ENCODE measurements at regions not wholly inside any gene's neighbourhood (a gene's known extent, or its start where the extent isn't known, plus 50 kb on each side); places are given as distances from the start of the nearest gene placed in this dataset.

DNA sequence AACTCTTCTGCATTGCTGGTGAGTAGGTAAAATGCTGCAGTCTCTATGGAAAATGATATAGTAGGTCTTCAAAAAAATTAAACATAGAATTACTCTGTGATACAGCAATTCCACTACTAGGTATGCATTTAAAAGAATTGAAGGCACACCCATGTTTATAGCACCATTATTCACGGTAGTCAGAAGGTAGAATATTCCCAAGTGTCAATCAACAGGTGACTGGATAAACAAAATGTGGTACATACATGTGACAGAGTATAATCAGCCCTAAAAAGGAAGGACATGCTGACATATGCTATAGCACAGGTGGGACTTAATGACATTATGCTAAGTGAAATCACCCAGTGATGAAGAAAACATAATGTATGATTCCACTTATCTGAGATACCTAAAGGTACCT, 123.3 kb downstream of the CCER1 start (continued):
- TF ChIP-seq, protein P1, sequence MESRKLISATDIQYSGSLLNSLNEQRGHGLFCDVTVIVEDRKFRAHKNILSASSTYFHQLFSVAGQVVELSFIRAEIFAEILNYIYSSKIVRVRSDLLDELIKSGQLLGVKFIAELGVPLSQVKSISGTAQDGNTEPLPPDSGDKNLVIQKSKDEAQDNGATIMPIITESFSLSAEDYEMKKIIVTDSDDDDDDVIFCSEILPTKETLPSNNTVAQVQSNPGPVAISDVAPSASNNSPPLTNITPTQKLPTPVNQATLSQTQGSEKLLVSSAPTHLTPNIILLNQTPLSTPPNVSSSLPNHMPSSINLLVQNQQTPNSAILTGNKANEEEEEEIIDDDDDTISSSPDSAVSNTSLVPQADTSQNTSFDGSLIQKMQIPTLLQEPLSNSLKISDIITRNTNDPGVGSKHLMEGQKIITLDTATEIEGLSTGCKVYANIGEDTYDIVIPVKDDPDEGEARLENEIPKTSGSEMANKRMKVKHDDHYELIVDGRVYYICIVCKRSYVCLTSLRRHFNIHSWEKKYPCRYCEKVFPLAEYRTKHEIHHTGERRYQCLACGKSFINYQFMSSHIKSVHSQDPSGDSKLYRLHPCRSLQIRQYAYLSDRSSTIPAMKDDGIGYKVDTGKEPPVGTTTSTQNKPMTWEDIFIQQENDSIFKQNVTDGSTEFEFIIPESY (IDR thresholded peaks at IDR 0.05) = no peak
- TF ChIP-seq RXRA (IDR thresholded peaks at IDR 0.05) = no peak
- no peak for TF ChIP-seq FOXA1 (IDR thresholded peaks at IDR 0.05)

GRCh38 chr12:90829044-90829443, 125.9 kb downstream of the CCER1 start:
- Histone ChIP-seq H3K27me3 (ENCODE audit: control insufficient read depth in 4 of 4, insufficient read depth in 4 of 4, low read length in 3 of 4) (no peaks in the 10 kb centered on the region), H3K4me3 (ENCODE audit: low read depth in 1 of 3, low read length in 3 of 3) (no peak overlapping the region), H3K9me3 (ENCODE audit: control insufficient read depth in 4 of 4, low read length in 3 of 4) (no peaks in the 10 kb centered on the region), H3K4me1 (ENCODE audit: control insufficient read depth in 4 of 4, insufficient read depth in 4 of 4, low read length in 3 of 4) (no peaks in the 10 kb centered on the region), H3K36me3 (ENCODE audit: control insufficient read depth in 4 of 4, insufficient read depth in 3 of 4, low read depth in 1 of 4, low read length in 3 of 4) (no peaks in the 10 kb centered on the region), H3K9ac (ENCODE audit: low read depth in 1 of 2, low read length in 2 of 2) (no peak overlapping the region), H3K27ac (ENCODE audit: low read depth in 1 of 2, low read length in 2 of 2) (no peak overlapping the region)
- TF ChIP-seq CTCF (IDR thresholded peaks at IDR 0.05; ENCODE audit: low read depth, low read length, missing input control) = no peak
- TF ChIP-seq, protein P2, sequence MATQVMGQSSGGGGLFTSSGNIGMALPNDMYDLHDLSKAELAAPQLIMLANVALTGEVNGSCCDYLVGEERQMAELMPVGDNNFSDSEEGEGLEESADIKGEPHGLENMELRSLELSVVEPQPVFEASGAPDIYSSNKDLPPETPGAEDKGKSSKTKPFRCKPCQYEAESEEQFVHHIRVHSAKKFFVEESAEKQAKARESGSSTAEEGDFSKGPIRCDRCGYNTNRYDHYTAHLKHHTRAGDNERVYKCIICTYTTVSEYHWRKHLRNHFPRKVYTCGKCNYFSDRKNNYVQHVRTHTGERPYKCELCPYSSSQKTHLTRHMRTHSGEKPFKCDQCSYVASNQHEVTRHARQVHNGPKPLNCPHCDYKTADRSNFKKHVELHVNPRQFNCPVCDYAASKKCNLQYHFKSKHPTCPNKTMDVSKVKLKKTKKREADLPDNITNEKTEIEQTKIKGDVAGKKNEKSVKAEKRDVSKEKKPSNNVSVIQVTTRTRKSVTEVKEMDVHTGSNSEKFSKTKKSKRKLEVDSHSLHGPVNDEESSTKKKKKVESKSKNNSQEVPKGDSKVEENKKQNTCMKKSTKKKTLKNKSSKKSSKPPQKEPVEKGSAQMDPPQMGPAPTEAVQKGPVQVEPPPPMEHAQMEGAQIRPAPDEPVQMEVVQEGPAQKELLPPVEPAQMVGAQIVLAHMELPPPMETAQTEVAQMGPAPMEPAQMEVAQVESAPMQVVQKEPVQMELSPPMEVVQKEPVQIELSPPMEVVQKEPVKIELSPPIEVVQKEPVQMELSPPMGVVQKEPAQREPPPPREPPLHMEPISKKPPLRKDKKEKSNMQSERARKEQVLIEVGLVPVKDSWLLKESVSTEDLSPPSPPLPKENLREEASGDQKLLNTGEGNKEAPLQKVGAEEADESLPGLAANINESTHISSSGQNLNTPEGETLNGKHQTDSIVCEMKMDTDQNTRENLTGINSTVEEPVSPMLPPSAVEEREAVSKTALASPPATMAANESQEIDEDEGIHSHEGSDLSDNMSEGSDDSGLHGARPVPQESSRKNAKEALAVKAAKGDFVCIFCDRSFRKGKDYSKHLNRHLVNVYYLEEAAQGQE (IDR thresholded peaks at IDR 0.05) = no peak
- TF ChIP-seq EGR1 (IDR thresholded peaks at IDR 0.05; ENCODE audit: low read depth in 2 of 2) = no peak
- no peak for TF ChIP-seq HNF4G (IDR thresholded peaks at IDR 0.05)
- no peak for TF ChIP-seq NR2F2 (IDR thresholded peaks at IDR 0.05)
- no peak for TF ChIP-seq MAX (IDR thresholded peaks at IDR 0.05)
- TF ChIP-seq, protein P1 (IDR thresholded peaks at IDR 0.05) = no peak
- TF ChIP-seq, protein P3, sequence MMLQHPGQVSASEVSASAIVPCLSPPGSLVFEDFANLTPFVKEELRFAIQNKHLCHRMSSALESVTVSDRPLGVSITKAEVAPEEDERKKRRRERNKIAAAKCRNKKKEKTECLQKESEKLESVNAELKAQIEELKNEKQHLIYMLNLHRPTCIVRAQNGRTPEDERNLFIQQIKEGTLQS (IDR thresholded peaks at IDR 0.05) = no peak
- TF ChIP-seq JUND (IDR thresholded peaks at IDR 0.05) = no peak
- no peak for TF ChIP-seq TAF1 (conservative IDR thresholded peaks at IDR 0.05)
- TF ChIP-seq YY1 (IDR thresholded peaks at IDR 0.05) = no peak
- TF ChIP-seq GABPA (IDR thresholded peaks at IDR 0.05 in 1 of 2, conservative IDR thresholded peaks at IDR 0.05 in 1 of 2) = no peak
- no peak for TF ChIP-seq FOXA1 (IDR thresholded peaks at IDR 0.05)
- no peak for TF ChIP-seq FOXA2 (IDR thresholded peaks at IDR 0.05)
- no peak for TF ChIP-seq SP1 (IDR thresholded peaks at IDR 0.05)
- no peak for TF ChIP-seq RXRA (IDR thresholded peaks at IDR 0.05)
- no peak for TF ChIP-seq RAD21 (IDR thresholded peaks at IDR 0.05)
- no peak for TF ChIP-seq HNF4A (conservative IDR thresholded peaks at IDR 0.05)
- no peak for DNase-seq (ENCODE audit: low spot score)
- 31% methylated on average over 1 of the region's 1 CpG for WGBS
